ENCODE measurements at regions not wholly inside any gene's neighbourhood (a gene's known extent, or its start where the extent isn't known, plus 50 kb on each side); places are given as distances from the start of the nearest gene placed in this dataset.

DNA sequence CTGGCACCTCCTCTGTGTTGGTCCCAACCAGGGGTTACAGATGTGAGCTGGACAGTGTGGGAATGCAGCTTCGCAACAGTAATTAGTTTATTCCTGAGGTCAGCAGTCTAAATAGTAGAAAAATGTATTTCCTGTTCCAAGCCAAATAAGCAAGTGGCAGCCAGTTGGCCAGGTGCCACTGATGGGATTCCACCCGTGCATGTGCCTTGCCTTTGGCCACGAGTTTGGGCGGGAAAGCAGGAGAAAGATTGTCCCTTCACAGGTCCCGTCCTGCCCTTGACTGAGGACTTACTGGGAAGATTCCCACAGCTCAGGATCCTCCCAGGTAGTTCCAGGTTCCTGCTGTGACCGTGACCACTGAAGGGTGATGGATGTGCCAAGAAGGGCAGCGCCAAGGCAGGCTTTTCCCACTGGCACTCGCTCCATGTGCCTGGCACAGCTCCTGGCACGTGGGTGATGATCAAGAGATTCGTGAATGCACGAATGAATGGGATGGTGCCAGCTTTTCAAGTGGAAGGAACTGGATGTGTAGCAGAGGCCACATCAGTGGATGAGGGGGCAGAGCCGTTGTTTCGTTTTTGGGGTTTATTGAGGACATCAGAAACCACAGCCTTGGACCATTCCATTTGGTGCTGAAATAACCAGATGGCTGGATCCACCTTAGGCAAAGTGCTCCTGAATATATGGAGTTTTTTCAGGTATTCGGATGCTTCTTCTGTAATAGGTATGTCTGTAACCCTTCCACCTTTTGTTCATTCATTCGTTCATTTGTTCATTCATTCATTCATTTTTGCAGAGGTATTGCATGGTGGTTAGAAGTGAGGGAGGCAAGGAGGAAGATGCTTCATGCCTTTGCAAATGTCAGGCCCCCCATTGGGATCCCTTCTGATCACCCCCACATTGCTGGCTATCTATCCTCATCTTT is 62.4 kb upstream of the WNT4 start:
- TF ChIP-seq CTCF (IDR thresholded peaks at IDR 0.05) = no peak
- H3K27me3 ChIP-seq (ENCODE audit: control insufficient read depth in 2 of 2, insufficient read depth in 2 of 2, low read length in 2 of 2) = peaks cover 6 to 28% of the 10 kb centered on the region in 2 donors
- H3K27ac ChIP-seq (ENCODE audit: low read depth in 1 of 2, low read length in 2 of 2) = no peak overlapping the region
- Mint-ChIP-seq H3K4me1 (no peaks in the 10 kb centered on the region), H3K36me3 (no peaks in the 10 kb centered on the region), H3K27ac (no peak overlapping the region), H3K9me3 (peaks cover 0 to 2% (median 0%) of the 10 kb centered on the region in 7 donors), H3K27me3 (ENCODE audit: low read depth in 3 of 3) (peaks cover 24 to 55% (median 30%) of the 10 kb centered on the region in 3 donors), H3K4me3 (no peak overlapping the region)
- H3K36me3 ChIP-seq (replicated peaks in 1 of 2; ENCODE audit: control insufficient read depth in 1 of 2, insufficient read depth in 2 of 2, low read length in 2 of 2) = no peaks in the 10 kb centered on the region
- H3K4me3 ChIP-seq (replicated peaks in 1 of 3; ENCODE audit: low read depth in 2 of 3, low read length in 3 of 3) = no peak overlapping the region
- H3K4me2 ChIP-seq (replicated peaks; ENCODE audit: extremely low read depth, low read length, poor library complexity, severe bottlenecking) = no peak overlapping the region
- 76% methylated on average over 13 of the region's 15 CpGs for WGBS (ENCODE audit: insufficient coverage)
- H3K4me1 ChIP-seq (ENCODE audit: control insufficient read depth in 1 of 2, insufficient read depth in 2 of 2, low read length in 2 of 2) = no peaks in the 10 kb centered on the region
- H3K9ac ChIP-seq (ENCODE audit: insufficient read depth, low read length, poor library complexity, severe bottlenecking) = no peak overlapping the region
- no peaks in the 10 kb centered on the region for H4K20me1 ChIP-seq (ENCODE audit: insufficient read depth, low read length)
- no peak for DNase-seq
- H3K9me3 ChIP-seq (replicated peaks in 1 of 2; ENCODE audit: control insufficient read depth in 1 of 2, insufficient read depth in 1 of 2, low read length in 2 of 2) = no peaks in the 10 kb centered on the region
- H2AFZ ChIP-seq (ENCODE audit: insufficient read depth, low read depth, low read length, poor library complexity, severe bottlenecking) = no peak overlapping the region
- intact Hi-C loops (cut with micrococcal nuclease) = no loop called here
- no peaks in the 10 kb centered on the region for H3K79me2 ChIP-seq (ENCODE audit: insufficient read depth, low read length)

GRCh38 chr1:22206551-22207125 is 63.7 kb upstream of the WNT4 start:
- H3K9me3 ChIP-seq (replicated peaks in 1 of 2; ENCODE audit: control insufficient read depth in 1 of 2, insufficient read depth in 1 of 2, low read length in 2 of 2) = no peaks in the 10 kb centered on the region
- no peak for DNase-seq
- Mint-ChIP-seq H3K4me1 (no peaks in the 10 kb centered on the region), H3K9me3 (no peaks in the 10 kb centered on the region), H3K27ac (no peak overlapping the region), H3K27me3 (ENCODE audit: low read depth in 3 of 3) (peaks cover 31 to 61% (median 37%) of the 10 kb centered on the region in 3 donors), H3K36me3 (no peaks in the 10 kb centered on the region), H3K4me3 (no peak overlapping the region)
- WGBS (ENCODE audit: insufficient coverage) = 91% methylated on average over 5 of the region's 6 CpGs
- TF ChIP-seq CTCF (IDR thresholded peaks at IDR 0.05) = no peak
- no peaks in the 10 kb centered on the region for H4K20me1 ChIP-seq (ENCODE audit: insufficient read depth, low read length)
- H3K9ac ChIP-seq (ENCODE audit: insufficient read depth, low read length, poor library complexity, severe bottlenecking) = no peak overlapping the region
- no peaks in the 10 kb centered on the region for H3K79me2 ChIP-seq (ENCODE audit: insufficient read depth, low read length)
- no peaks in the 10 kb centered on the region for H3K36me3 ChIP-seq (replicated peaks in 1 of 2; ENCODE audit: control insufficient read depth in 1 of 2, insufficient read depth in 2 of 2, low read length in 2 of 2)
- no peak overlapping the region for H3K4me2 ChIP-seq (replicated peaks; ENCODE audit: extremely low read depth, low read length, poor library complexity, severe bottlenecking)
- no peak overlapping the region for H3K4me3 ChIP-seq (replicated peaks in 1 of 3; ENCODE audit: low read depth in 2 of 3, low read length in 3 of 3)
- H2AFZ ChIP-seq (ENCODE audit: insufficient read depth, low read depth, low read length, poor library complexity, severe bottlenecking) = no peak overlapping the region
- no peaks in the 10 kb centered on the region for H3K4me1 ChIP-seq (ENCODE audit: control insufficient read depth in 1 of 2, insufficient read depth in 2 of 2, low read length in 2 of 2)
- intact Hi-C loops (cut with micrococcal nuclease) = no loop called here
- H3K27ac ChIP-seq (ENCODE audit: low read depth in 1 of 2, low read length in 2 of 2) = no peak overlapping the region
- peaks cover 7 to 39% of the 10 kb centered on the region in 2 donors for H3K27me3 ChIP-seq (ENCODE audit: control insufficient read depth in 2 of 2, insufficient read depth in 2 of 2, low read length in 2 of 2)

Data from CD14-positive monocyte (primary cell).